ENCODE measurements at regions not wholly inside any gene's neighbourhood (a gene's known extent, or its start where the extent isn't known, plus 50 kb on each side); places are given as distances from the start of the nearest gene placed in this dataset.
"Not testable (repeated sequence)": the region's sequence is repeated elsewhere in the genome, so short reads cannot be mapped to it uniquely, and the experiment has no call there.

- DNase-seq (ENCODE audit: low read depth) = no peak
Measured at GRCh38 chr2:131828164-131828561, 300.5 kb downstream of the CCDC74A start.

GRCh38 chr2:131828633-131829455 is 301.2 kb downstream of the CCDC74A start:
- DNase-seq (ENCODE audit: low read depth) = not testable (repeated sequence)

GRCh38 chr2:131829456-131830241 is 302.0 kb downstream of the CCDC74A start:
- not testable (repeated sequence) for DNase-seq (ENCODE audit: low read depth)

GRCh38 chr2:131830242-131830945 is 302.7 kb downstream of the CCDC74A start:
- DNase-seq (ENCODE audit: low read depth) = not testable (repeated sequence)

DNA sequence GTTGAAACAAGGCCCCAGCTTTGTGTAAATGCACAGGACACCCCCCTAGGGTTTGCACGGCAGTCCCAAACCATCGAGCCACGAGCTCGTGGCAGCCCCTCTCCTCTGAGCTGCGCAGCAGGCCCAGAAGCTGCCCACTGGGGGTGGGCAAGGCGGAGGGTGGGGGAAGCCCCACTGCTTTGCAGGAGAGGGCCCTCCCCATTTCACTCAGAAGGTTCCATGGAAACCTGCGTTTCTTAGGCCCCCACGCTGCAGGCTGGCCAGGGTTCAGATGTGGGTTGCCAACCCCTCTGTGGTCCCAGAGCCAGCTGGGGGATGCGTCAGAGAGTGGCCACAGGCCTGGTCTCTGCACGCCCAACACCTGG is 303.2 kb downstream of the CCDC74A start:
- DNase-seq (ENCODE audit: low read depth) = not testable (repeated sequence)

DNA sequence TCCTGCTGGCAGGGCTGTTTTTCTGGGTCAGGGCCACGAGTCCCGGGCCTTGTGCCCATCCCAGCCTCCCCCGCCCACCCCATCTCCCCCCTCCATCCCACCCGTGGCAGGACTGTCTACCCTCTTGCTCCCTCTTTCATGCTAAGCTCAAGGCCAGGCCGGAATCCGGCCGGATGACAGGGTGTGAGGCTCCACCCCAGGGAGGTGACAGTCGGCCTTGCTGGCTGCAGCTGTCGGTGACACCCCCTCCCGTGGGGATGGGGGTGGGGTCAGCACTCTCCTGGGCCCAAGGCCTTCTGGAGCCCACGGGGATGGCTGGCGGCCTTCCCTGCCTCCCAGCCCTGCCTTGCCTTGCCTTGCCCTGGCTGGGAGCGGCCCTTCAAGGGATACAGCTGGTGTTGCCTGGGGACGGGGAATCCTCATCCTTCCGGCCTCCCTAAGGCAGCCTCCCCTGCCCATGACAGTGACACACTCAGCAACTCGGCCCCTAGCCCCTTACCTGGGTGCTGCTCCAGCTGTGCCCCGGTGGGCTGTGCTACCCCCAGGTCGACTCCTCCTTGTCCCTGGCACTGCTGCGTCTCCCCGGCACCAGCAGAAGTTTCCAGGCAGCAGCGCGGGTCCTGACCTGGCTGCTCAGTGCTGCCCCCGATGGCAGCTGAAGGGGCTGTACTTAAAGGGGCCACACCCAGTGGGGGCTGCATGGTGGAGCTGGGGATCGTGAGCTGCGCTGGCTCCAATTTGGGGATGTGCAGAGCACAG is 303.9 kb downstream of the CCDC74A start:
- DNase-seq (ENCODE audit: low read depth) = not testable (repeated sequence)

GRCh38 chr2:131832209-131832780 is 304.6 kb downstream of the CCDC74A start:
- not testable (repeated sequence) for DNase-seq (ENCODE audit: low read depth)

GRCh38 chr2:131832917-131833316 is 305.2 kb downstream of the CCDC74A start:
- DNase-seq (ENCODE audit: low read depth) = not testable (repeated sequence)

DNA sequence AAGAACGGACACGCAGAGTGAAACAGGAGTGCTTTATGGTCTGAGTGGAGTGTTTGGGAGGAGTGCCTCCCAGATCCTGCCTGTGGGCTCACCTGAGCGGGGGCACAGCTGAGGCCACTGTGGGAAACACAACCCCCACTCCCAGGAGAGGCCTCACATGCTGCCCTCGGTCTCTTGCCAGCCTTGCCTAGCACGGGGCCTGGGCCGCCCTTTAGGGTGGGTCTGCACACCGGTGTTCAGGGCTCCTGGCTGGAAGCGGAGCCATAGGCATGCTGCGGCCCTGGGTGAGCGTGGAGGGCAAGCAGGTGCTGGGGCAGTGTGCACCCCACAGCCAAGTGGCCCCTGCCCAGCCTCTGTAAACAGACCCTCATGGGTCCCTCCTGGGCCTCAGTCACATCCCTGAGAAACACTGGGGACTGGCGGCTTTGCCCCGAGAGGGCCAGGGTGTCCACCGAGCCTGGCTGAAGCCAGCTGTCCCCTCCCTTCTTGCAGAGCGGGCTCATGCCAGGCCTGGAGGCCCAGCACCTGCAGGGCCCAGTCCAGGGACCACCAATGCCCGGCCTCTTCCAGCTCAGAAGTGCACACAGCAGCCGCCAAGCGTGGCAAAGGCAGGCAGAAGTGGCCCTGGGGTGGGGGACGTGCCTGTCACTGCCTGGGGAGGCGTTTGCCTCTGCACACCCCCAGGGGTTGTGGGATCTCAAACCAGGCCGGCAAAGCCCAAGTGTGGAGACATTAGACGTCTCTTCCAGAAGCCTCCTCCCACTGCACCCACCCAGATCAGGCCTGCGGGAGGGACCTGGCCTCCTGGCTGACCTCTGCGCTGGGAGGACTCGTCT is 305.9 kb downstream of the CCDC74A start:
- not testable (repeated sequence) for DNase-seq (ENCODE audit: low read depth)

- DNase-seq (ENCODE audit: low read depth) = not testable (repeated sequence)
Measured at GRCh38 chr2:131834203-131835020, 306.7 kb downstream of the CCDC74A start.

DNA sequence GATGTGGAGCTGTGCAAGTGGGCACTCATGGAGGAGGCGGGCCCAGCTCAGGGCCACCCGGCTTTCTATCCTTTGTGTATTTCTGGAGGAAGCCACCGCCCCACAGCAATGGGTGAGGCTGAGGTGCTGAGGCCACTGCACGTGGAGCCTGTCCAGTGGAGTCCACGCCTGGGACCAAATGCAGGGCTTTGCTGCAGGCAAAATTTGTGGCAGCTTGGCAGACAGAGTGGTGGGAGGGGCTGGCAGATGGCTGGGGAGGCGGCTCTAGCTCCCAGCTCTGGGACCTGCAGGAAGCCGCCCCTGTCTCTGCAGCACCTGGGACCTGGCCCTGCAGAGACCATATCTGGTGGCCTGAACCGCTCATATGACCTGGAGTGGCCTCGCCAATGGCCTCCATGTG is 307.3 kb downstream of the CCDC74A start:
- not testable (repeated sequence) for DNase-seq (ENCODE audit: low read depth)

DNA sequence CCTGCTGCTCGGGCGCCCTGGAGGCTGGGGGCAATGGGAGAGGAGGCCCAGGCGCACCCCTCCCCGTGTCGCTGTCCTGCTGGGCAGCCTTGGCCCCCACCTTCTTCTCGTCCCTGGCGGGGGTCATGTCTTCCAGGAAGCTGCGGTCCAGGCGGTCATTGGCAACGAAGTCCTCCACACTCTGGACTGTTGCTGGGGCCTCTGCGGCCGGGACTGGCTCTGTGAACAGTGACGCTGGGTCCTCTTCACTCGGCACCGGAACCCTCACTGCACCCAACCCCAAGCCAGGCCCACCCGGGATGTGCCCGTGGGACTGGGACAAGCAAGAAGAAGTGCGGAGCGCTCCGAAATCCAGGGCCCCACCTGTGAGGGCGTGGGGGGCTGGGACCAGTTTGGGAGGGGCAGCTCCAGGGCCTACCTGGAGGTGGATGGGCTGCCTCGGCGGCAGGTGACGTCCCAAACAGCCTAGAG is 308.0 kb downstream of the CCDC74A start:
- no peak for DNase-seq (ENCODE audit: low read depth)

DNA sequence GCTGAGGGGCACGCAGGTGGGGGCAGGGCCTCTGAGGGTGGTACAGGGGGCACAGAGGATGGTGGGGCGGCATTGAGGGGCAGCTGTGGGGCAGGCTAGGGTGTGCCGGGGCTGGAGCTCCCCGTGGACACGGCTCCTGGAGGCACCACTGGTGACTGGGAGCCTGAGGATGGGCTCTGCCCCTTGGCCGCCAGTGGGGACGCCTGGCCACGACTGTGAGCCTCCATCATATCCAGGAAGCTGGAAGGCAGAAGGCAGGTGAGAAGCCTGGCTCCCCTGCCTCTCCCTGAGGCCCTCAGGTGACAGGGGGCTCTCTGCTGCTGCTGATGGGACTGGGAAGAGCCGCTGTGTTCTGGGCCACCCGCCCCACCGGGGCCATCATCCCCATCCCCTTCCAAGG is 308.4 kb downstream of the CCDC74A start:
- not testable (repeated sequence) for DNase-seq (ENCODE audit: low read depth)

- not testable (repeated sequence) for DNase-seq (ENCODE audit: low read depth)
Measured at GRCh38 chr2:131844044-131844443, 316.4 kb downstream of the CCDC74A start.

- DNase-seq (ENCODE audit: low read depth) = not testable (repeated sequence)
Measured at GRCh38 chr2:131856202-131856601, 305.6 kb downstream of the ANKRD30BL start.

DNA sequence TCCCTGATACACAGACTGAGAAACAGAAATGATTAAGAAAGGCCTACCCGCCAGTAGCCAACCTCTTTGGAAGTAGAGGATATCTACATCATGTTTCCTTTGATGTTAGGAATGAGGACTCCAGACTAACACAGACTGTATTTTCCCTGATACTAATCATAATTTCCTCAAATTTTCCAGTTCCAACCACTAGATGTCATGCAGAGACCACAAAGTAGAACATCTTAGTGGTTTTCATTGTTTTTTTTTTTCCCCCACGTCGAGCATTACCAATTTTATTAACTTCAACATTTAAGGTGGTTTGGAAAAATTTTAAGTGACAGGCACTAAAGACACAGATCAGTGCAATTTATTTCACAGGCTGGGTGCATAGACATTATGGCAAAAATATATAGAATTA is 303.6 kb downstream of the ANKRD30BL start:
- peak; percentile 0 for DNase-seq (ENCODE audit: low read depth)

Measured in forelimb muscle (tissue), 1 donor.